Activated CD4-positive, alpha-beta T cell treated with anti-CD3 and anti-CD28 coated beads, Interleukin-10, Interleukin-2, amounts not matched to agents 100 ng/mL and 50 ng/mL, durations not matched to agents 16 hours and 8 hours (primary cell): ENCODE measurements at regions not wholly inside any gene's neighbourhood (a gene's known extent, or its start where the extent isn't known, plus 50 kb on each side); places are given as distances from the start of the nearest gene placed in this dataset.

Experiments
- DNase-seq: peaks from one replicate; pipeline ENCODE4 v3.0.0-alpha.2; 2020

DNA sequence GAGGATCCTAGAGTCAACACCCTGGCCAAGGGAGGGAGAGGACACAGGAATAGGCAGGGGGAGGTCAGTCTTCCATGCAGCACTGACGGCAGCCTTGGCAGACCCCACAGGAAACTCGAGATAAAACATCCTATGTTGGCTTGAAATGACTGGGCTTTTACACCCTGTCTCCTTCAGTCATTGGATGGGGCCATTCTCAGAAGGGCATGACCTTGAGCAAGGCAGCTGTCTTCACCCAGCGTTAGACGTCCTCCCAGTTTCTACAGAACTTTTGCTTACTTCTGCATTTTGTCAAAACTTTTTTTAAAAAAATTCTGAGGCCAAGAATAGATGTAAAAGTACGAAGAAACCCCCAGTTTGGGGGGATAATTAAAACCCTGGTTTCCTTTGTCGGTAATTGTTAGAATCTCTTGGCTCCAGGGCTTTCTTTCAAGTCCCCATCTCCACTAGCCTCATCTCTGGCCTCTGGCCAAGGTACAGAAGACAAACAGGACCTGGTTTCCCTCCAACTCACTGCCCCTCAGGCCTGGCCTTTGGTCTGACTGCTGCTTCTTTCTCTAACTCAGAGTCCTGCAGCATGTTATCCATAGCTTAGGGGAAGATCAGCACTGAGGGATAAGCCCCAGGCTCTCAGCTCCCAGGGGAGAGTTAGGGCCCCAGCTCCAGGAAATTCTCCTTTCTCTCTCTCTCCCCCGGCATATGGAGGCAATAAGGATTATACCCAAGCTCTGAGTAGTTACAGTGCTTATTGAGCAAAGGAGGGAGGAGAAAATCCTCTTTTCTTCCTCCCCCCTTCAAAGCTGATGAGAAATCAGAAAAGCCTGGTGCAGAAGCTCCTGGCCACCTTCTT is 51.6 kb upstream of the KCND3 start:
- no peak for DNase-seq

DNA sequence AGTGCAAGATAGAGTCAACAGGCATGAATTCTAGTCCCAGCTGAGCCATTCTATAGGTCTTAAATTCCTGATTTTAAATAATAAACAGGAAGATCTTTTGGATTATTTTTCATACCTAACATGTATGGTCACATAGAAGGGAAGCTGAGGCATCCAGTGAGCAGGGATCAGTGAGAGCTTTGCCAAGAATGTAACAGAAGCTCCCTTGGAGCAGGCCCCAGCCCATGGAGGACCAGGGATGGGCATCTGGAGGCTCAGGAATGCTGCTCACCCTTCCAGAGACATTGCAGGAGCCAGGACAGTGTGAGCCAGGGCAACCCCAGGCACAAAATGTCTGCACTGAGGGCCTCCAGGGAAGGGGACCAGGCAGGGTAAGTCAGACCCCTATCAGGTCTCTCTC is 54.4 kb upstream of the KCND3 start:
- no peak for DNase-seq

DNA sequence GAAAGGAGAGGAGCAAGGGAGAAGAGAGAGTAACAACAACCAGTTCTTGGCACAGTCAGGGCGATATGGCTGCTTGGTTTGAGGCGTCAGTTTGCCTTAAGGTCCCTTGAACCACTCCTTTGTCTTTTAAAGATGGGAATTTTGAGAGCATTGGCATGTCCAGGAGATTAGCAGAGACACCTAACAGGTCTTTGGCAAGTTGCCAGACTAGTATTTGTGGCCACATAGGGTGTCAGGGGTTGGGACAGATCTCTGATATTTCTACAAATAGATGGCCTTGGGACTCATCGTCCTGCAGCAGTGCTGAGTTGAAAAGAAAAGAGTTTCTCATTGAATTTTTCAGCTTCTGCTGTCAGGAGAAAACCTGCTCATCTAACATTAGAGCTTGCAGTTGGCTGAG is 55.3 kb upstream of the KCND3 start:
- DNase-seq: no peak

DNA sequence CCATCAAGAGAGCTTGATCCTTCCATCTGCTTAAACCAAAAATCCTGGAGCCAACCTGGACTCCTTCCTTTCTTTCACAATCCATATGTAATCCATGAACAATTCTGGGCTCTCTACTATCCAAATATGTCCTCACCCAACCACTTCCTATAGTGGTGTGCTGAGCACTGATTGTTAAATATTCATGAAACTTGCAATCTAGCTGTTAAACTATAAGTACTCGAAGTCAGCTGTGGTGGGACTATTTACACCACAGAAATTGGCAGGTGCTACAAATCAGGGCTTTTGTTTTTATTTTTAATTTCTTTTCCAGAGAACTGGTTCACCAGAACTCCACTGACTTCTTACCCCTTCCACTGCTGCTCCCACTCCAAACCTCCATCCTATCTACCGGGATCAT is 57.2 kb upstream of the KCND3 start:
- DNase-seq: no peak

DNA sequence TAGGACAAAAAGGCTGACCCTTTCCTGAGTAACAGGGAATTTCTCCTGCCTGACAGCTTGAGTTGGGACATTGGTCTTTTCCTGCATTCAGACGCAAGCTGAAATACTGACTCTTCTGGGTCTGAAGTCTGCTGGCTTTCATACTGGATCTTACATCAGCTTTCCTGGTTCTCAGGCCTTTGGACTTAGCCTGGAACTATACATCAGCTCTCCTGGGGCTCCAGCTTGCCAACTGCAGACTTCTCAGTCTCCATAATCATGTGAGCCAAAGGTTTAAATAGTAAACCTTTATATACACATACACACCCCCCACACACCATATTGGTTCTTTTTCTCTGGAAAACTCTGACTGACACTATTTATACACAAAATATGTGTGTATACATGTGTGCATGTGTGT is 59.0 kb upstream of the KCND3 start:
- no peak for DNase-seq

DNA sequence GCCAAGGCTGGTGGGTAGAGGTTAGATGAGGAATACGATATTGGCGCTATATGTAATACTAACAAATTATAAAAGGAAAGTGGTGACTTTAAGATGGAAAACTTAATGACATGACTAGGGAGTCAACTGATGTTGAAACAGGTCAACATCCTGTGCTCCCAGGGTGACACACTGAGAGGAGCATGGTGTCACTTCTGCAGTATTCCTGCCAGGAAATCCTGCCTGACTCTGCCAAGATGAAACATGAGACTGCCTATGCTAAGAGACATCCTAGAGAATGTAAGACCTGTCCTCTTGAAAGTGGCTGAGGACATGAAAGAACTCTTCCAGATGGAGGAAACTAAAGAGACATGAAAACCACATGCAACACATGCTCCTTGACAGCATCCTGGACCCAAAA is 65.0 kb upstream of the KCND3 start:
- no peak for DNase-seq

DNA sequence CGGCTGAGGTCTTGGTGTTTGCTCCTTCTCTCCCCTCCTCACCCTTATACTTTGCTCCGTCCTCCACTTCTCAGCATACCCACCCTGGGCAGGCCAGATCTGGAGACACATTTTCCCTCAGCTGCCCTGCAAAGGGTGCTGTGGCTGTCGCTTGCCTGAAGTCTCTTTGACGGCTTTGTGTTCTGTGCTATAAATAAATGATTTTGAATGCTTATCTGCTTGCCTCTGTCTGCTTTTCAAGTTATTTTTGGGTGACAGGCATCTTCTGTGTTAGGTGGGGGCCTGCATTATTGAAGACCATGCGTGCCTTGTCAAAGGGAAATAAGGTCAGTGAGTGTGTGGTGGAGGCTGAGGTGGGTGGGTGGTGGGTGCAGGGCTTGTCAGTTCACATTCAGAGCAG is 66.9 kb upstream of the KCND3 start:
- no peak for DNase-seq

DNA sequence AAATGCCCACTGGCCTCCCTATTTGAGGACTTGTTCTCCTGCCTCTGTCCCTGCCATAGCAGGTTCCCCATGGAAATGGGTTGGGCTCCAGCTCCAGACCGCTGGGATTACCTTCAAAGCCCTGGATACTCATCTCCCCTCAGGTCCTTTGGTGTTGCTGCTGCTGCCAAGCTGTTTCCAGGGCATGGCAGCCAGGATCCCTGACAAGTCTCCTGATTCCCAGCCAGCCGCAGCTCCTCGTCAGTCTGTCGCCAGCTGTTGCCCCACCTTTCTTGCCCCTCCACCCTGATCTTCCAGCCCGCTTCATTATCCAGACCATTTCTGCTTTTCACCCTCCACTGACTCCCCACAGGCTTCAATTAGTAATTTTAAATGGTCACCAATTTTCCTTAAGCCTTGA is 68.3 kb upstream of the KCND3 start:
- DNase-seq: no peak

DNA sequence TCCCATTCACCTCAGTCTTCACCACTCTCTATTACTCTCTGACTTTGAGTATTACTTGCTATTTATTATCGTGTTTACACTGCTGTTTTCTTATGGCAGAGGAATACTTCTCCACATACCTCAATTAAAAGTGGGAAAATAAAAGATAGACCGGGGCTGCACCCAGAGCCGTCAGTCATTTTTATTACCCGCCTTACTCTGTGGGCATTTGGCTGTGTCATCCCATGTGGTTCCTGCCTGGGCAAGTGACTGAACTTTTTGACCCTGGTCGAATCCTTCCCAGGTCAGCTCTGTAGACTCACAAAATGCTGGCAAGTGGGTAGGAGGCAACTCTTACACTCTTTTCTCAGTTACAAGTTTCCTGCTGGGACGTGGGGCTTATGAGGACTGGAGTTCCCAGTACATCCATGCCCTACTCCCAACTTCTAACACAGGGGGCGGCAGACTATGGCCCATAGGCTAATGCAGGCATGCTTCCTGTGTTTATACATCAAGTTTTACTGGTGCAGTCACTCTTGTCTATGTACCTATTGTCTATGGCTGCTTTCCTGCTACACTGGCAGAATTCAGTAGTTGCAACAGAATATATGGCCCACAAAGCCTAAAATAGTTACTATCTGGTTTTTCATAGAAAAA is 69.5 kb upstream of the KCND3 start:
- no peak for DNase-seq

DNA sequence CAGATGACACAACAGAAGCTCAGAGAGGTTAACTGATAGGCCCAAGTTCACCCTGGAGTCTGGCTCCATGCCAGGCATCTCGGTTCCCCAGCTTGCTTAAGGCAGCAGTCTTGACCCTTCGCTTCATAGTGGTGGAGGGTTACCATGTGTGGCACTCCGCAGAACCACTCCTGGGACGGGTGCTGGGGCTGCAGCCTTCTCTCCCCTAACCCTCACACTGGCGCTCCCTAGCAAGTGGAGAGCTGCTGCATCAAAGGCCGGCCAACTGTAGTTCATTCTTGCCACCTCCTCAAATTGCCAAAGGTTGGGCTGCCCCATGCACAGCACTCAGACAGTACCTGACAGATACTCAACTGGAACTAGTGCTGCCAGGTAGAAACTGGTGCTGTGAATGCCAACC is 70.2 kb upstream of the KCND3 start:
- no peak for DNase-seq

DNA sequence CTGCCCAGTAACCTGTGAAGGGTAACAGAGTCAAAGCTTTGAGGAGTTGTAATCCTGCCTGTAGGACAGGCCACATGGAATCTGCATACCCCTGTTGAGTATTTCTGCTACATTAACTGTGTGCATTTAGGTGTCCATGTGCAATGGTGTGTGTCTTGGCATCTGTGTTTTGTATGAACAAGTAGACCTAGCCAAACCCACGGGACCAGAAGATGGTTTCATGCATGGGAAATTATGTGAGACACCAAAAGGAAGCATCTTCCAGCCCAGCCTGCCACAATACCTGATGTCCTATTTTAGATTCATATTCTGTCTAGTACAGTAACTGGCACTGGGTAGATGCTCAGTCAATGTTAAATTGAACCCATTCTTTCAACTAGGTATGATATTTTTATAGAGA is 70.8 kb upstream of the KCND3 start:
- DNase-seq: no peak

DNA sequence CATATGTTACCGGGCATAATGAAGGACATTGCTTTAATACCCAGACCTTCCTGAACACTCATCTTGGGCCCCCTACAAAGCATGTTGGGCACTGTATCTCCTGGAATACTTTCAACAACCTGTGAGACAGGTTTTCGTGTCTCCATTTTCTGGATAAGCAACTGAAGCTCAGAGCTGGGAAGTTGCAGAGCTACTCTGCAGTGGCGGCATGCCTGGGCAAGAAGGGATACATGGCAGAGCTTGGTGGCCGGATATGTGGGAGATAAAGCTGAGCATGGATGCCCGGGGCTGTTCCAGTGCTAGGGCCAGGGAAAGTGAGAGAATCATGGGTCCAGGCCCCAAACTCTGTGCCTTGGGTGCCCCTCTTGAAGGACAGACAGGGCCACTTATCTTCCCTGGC is 71.6 kb upstream of the KCND3 start:
- no peak for DNase-seq

DNA sequence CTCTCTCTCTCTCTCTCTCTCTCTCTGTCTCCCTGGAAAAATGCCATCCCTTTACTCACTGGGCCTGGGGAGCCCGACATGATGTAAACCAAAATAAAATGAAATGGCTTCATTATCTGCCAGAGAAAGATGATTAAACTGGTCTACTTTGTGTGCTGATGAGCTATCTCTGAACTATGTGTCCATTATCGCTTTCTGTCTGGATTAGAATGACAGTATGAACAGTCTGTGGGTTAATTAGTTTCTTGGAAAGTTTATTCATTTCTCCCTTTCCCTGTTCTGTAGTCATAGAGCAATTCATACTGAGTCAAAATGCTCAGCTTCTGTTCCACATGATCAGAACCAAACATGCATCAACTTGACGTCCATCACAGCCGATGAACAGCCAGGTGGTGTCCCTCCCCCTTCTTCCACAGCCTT is 72.4 kb upstream of the KCND3 start:
- DNase-seq: peak; percentile 50

DNA sequence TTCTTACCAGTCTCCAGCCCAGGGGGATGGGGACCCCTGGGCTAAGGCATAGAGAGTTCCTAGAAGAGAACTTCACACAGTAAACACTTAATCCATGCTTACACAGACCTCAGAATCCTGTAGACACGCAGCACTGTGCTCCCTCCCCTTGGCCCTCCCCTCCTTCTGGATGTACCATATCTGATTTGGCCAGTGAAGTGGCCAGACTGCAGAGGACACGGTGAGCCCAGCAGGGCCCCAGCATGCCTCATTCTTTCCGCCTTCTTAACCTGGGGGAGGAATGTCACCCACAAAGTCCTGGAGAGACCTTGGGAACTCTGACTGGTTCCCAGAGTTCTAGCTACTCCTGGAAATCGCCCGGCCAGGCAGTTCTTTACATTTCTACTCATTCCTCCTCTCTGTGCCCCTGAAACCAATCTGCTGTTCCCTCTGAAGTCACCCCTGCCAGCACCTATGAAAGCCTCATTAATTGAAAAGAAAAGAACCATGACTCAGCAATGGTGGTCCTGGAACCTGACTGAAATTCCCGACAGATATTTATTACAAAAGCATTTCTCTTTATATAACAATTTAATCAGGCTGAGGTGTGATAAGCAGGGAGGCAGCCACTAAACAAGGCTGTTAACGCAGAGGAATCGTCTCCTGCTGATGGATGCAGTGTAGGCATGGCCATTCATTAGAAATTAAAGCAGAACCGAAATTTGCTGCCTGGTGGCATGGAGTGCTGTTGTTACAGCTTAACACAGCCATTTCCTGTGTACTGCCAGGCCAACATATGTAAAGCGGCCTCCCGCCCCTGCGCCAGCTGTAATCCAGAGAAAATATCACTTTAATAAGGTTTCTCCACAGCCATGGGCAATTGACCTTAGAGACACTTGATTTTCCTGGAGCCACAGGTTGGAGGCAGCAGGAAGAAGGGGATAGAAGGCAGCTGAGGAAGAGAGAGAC is 74.6 kb upstream of the KCND3 start:
- no peak for DNase-seq

DNA sequence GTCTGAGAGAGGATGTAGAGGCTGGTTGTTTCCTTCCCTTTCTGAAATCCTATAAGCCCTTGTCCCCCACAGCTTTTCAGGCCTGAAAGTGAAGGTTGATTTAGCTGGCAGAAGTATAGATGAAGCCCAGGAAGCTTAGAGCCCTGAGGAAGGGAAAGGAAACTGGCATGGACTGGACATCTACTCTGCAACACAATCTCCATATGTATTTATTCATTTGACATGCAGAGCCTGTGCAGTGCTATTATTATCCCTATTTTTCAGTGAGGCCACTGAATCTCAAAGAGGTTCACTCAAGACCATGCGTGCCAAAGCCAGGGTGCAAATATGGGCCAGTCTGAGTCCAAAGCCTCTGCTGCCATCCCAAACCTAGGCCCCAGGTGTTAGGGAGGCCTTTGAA is 78.5 kb upstream of the KCND3 start:
- DNase-seq: no peak

DNA sequence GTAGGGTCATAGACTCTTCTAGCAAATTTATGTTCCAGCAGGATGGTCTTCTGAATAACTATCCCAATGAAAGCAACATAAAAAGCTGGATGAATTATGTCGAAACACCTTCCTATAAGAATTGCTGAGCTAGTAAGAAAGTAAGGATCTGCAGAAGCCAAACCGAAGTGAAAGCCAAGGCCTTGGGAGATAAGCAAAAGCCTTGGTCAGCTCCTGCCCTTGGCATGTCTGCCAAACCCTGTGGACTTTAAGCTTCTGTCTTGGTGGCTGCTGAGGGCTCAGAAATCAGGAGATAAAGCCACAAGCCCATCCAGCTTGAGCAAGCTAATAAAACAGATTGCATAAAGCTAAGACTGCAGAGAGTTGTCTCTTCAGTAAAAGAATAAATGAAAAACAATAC is 81.2 kb upstream of the KCND3 start:
- DNase-seq: no peak

DNA sequence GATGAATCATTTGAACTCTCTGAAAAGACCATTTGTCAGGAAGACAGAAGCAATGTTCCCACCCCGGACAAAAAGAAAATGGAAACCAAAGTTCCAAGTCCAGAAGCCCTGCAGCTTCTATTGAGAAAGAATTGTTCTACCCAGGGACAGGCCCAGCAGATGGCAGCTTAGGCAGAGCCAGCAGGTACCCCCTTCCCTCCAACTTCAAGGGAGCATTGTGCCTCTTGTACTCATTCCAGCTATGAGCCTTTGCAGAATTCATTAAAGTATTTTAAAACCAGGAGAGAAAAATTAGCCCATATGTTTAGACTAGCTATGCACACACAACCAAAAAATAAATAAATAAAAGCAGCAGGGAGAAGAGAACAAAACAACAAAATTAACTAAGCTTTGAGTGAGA is 85.2 kb upstream of the KCND3 start:
- DNase-seq: no peak

DNA sequence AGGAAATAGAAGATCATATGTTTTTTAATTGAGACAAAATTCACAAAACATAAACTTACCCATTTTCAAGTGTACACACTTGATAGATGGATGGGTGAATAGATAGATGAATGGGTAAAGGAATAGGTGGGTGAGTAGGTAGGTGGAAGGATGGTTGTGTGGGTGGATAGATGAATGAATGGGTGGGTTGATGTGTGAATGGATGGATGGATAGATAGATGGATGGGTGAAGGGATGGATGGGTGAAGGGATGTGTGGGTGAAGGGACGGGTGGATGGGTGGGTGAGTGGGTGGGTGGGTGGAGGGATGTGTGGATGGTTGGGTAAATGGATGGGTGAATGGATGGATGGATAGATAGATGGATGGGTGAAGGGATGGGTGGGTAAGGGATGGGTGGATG is 86.1 kb upstream of the KCND3 start:
- DNase-seq: no peak

DNA sequence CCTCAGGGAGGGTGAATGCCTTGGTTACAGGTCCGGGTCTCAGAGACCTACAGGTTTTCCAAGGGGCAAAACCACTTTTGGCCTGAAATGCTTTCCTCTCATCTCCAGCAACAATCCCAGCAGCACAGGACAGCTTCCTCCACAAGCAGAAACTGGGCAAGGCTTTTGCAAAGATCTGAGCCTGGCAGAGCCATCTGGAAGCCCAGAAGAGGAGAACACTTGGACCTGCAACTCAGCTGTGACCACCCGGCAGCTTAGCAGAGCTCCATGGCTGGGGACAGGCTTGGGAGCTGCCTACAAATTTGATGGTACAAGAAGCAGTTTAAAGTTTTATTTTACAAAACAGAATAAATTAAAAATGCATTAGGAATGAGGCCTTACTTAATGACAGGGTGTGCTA is 90.0 kb upstream of the KCND3 start:
- no peak for DNase-seq

DNA sequence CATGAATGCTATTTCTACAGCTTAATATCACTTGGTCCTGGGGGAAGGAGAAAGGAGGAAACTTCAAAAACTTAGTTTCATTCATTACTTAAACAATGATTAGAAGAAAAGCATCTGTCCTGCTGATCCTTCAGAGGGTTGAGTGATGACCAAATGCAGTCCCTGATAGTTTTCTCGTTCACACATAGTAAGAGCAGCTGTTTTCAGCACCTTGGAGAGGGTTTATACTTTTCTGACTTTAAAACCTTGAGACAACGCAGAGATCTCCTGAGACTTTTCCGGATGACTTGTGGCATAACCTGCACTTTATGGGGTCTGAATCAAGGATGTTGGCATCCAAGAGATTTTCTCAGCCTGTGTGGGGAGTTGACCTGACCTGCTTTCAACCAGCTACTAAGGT is 94.0 kb upstream of the KCND3 start:
- no peak for DNase-seq

DNA sequence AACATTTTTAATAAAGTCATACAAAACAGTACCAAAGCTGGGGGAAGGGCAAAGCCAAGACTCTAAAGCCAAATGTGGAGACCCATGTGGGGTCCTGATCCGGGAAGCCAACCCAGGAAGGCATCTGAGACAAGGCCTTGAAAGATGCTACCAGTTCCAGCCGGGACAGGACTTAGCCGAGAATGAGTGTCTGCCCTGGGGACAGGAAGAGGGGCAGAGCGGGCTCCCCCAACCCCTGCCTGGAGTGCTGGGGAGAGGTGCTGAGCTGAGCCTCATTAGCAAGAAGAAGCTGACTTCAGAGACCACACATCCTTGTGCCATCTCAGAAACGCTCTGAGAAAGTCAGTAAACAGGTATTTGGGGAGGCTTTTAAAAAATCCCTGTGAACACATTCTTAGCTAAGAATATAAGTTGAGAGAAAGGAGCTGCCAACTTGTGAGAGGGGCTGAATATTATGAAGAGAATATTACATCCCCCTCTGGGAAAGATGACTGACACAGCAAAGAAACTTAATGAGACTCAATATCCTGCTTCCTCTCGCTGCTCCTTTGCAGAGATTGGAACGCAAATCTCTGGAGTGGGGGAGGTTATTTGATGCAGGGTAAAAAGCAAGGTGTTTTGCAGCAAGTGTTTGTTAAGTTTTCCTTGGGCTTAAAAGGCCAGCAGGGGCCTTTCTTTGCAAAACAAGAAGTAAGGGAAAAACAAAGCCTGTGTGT is 103.3 kb upstream of the KCND3 start:
- no peak for DNase-seq

DNA sequence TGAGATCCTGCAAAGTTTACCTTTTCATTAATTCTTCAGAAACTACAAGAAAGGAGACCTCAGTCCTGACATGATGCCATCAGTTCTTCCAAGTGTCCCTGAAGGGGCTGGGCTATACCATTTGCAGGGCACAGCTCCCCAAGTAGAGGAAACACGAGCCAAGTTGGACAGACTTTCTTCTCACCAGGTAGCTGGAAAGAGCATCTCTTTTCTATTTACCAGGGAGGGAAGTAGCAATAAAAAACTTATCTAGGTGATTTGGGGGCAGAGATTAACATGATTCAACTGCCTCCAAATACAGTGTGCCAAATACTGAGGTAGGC is 103.9 kb upstream of the KCND3 start:
- DNase-seq: no peak

DNA sequence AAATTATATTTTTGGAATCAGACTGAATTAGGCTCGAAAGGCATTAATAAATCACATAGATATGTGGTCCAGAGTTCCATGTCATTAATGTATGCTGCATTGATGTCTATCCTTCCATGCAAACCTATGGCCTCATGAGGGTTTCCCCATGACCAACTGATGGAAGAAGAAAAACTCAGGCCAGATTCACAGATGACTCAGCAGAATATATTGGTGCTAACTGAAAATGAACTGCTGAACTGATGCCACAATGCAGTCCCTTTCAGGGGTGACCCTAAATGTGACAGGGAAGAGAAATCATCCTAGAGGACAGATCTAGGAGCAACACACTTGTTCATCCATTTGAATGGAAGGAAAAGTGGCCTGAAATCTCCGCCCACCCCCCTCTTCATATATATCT is 110.5 kb upstream of the KCND3 start:
- DNase-seq: no peak
